ENCODE measurements at regions not wholly inside any gene's neighbourhood (a gene's known extent, or its start where the extent isn't known, plus 50 kb on each side); places are given as distances from the start of the nearest gene placed in this dataset.

GRCh38 chr1:82946096-82946605 lies 1052.8 kb downstream of the TTLL7 start:
- no peak for DNase-seq (ENCODE audit: low read depth)

GRCh38 chr1:82944822-82945221 lies 1054.1 kb downstream of the TTLL7 start:
- no peak for DNase-seq (ENCODE audit: low read depth)

DNA sequence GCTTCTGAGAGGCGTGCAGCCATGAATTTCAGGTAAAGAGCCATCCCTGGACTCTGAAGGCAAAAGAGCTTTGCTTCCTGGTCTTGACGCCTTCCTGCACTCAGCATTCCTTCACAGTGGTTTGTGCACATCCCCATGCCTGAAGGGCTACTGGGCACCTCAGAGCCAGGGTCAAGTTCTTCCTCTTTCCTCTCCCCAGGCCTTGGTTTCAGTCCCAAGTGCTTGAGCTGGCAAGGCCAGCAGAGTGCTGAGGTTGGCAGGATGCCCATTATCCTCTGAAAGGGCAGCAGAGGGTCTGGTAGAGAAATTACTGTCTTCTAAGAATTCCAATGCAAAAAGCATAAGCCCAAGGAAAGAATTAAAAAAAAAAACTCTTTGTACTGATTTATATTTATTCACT lies 1064.9 kb downstream of the TTLL7 start:
- no peak for DNase-seq (ENCODE audit: low read depth)

- DNase-seq (ENCODE audit: low read depth), result no peak
These were observed 1066.2 kb downstream of the TTLL7 start for GRCh38 chr1:82932727-82933126.

- no peak for DNase-seq (ENCODE audit: low read depth)
These were observed 1066.7 kb downstream of the TTLL7 start for GRCh38 chr1:82932207-82932606.

GRCh38 chr1:82931006-82931405 lies 1067.9 kb downstream of the TTLL7 start:
- DNase-seq (ENCODE audit: low read depth), result no peak

- DNase-seq (ENCODE audit: low read depth), result no peak
These were observed 1071.2 kb downstream of the TTLL7 start for GRCh38 chr1:82927753-82928152.

- DNase-seq (ENCODE audit: low read depth), result no peak
These were observed 1074.3 kb downstream of the TTLL7 start for GRCh38 chr1:82924666-82925065.

DNA sequence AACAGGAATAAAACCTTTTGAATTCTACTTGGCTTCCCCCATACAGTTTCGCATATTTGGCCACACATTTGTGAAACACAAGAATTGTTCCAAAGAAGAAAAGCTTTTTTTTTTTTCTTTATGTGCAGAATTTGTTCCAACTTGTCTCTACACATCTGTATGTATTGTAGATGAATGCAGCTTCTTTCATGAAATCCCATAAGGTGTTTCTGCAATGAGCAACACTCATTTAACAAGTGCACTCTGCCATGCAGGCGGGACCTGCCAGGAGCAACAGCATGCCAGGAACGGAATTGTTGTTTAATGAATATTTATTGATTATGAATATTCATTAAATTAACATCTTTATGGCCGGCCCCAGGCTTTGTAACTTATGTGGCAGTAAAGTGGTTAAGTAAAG lies 1075.0 kb downstream of the TTLL7 start:
- DNase-seq (ENCODE audit: low read depth), result no peak

GRCh38 chr1:82921759-82922158 lies 1077.2 kb downstream of the TTLL7 start:
- no peak for DNase-seq (ENCODE audit: low read depth)

DNA sequence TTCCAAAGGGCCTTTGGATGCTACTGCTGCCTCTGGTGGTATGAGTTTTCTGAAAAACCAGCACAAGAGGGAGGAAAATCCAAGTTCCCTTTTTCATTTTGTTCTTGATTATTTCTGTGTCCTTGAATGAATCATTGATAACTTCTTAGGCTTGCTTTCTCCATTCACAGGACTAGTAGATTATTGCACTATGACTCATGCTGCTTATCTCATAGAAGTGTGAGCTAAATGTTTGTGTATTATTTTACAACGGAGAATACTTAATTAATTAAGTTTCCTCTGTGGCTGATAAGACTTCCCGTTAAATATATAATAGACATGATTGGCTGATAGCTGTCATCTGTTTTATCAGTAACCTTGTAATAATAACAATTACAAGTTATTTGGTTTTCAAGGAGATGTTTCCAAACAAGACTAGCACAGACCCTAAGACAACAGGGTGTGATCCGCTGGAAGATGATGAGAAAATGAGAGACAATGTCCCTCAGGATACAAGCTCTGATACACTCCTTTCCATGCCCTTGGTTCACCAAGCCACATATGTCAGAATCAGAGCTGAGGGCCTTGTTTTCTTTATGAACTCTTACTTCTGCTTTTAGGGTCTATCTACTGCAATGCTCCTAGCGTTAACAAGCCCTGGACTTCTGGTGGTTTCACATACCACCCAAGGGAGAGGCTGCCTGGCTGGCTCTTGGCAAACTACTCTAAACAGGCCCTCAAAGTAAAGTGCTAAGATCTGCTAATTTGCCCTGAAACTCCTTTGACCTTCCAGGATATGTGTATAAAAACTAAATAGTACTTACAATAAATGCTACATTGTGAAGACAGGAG lies 1078.3 kb downstream of the TTLL7 start:
- DNase-seq (ENCODE audit: low read depth), result no peak

GRCh38 chr1:82919837-82920236 lies 1079.1 kb downstream of the TTLL7 start:
- DNase-seq (ENCODE audit: low read depth), result no peak

GRCh38 chr1:82907313-82907712 lies 1091.6 kb downstream of the TTLL7 start:
- no peak for DNase-seq (ENCODE audit: low read depth)

DNA sequence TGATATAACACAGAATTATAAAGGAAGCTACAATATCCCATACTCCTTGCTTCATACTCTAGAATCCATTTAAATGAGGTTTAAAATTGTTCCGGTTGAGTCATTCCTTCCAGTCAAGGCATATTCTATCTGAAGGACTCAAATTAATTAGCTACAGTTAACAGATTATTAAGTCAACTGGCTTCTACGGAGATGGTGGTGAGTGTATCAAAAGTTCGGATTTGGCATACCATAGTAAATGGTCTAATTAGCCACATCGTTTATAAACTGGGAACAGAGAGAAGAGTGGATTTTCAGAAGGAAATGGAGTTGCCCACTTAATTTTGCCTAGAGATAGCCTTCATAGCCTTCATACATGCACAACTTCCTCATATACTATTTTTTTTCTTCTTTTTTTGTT lies 1095.3 kb downstream of the TTLL7 start:
- DNase-seq (ENCODE audit: low read depth), result no peak

- no peak for DNase-seq (ENCODE audit: low read depth)
These were observed 1097.4 kb downstream of the TTLL7 start for GRCh38 chr1:82901561-82901960.

DNA sequence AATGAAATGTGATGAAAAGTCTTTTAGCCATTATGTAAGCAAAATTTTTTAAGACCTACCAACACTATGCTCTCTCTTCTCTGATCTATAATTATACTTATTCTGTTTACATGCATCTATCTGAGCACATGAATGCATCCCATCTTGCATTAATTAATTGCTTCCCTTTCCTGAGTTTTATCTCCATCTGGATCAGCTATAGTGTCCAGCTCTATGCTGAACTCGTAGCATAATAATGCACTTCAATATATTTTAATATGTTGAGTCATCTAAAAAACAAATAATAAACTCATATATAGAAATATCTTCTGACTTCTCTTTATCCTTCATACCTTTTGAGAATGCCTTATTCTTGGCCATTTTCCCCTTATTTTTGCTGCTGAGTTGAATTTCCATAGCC lies 1097.8 kb downstream of the TTLL7 start:
- DNase-seq (ENCODE audit: low read depth), result no peak

DNA sequence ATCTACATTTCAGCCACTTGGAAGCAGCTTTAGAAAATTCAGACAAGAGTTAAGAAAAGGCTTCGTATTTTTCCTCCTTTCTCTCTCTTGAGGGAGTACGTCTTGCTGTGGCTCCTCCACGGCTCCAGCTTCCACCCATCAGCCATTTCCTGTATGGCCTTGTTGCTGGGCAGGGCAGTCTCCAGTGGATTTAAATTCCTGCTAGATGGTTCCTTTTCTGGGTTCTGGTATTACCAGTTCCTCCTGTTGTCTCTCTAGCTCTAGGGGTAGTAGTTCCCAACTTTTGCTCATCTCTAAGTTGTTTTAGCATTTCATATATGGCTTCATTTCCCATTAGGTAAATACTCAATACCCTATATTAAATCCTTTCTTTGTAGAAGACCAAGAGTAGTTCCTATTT lies 1098.3 kb downstream of the ADGRL2 start:
- DNase-seq (ENCODE audit: low read depth), result no peak

DNA sequence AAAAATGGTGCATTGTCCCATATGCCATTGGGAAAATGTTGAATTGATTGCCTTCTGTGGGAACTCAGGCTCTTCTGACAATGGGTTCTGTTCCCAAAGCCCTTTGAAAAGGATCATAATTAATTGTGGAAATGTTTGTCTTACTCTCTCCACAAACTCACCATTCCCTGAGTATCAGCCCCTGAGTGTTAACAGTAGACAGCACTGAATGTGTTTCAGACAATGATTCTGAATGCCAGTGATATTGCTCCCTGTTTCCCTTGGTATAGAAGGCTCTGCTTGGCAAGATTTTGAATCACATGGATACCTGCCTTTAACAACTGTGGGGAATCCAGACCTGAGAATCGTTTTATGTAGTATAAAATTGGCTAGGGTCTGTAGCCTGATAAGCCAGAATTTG lies 1096.8 kb downstream of the ADGRL2 start:
- no peak for DNase-seq (ENCODE audit: low read depth)

- no peak for DNase-seq (ENCODE audit: low read depth)
These were observed 1095.3 kb downstream of the ADGRL2 start for GRCh38 chr1:82896036-82896435.

DNA sequence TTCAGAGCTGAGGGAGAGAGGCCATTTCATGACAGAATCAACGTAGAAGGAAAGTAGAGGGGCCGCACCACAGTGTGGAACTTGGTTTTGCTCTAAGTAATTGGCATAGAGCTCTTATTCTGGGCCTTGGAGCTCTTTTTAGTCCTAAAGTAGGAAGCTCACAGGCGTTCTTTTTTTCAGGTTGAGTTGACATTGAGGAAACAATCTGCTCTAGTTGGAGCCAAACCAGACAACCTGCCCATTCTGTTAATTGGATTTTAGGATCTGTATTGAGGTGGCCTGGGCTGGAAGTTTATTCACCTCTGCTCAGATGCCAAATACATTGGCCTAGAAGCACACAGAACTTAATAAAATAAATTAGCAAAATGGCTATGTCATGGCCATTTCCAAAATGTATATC lies 1093.9 kb downstream of the ADGRL2 start:
- no peak for DNase-seq (ENCODE audit: low read depth)

DNA sequence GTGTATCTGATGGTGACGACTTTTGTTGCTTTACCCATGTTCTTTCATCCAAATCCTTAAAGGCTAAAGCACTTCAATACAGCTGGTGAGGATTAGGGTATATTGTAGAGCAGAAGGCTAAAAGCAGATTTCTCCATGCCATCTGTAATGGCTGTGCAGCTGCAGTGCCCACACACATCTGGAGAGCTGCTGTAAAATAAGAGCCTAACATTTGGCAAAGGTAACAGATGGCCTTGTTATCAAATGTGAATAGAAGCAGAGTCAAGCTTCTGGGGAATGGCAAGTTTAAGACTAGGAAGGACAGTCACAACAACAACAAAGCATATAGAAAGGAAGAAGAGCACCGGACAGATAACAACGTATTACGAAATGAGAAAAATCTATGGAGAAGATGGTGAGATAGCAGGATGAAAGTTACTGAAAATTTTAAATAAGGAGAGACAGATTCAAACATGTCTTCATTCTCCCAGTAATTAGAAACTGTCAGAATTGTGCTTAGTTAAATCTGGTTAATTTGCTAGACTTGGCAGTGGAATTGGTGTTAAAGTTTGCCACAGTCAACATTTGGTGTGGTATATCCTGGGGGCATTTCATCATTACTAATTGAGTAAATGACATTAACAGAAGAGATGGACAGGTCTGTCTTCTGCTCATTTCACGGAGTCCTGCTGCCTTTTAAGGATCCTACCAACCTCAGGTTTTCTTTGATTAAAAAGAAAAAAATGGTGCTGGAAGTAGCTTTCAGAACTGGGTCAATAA lies 1093.2 kb downstream of the ADGRL2 start:
- no peak for DNase-seq (ENCODE audit: low read depth)

- DNase-seq (ENCODE audit: low read depth), result no peak
These were observed 1079.8 kb downstream of the ADGRL2 start for GRCh38 chr1:82880506-82880905.

DNA sequence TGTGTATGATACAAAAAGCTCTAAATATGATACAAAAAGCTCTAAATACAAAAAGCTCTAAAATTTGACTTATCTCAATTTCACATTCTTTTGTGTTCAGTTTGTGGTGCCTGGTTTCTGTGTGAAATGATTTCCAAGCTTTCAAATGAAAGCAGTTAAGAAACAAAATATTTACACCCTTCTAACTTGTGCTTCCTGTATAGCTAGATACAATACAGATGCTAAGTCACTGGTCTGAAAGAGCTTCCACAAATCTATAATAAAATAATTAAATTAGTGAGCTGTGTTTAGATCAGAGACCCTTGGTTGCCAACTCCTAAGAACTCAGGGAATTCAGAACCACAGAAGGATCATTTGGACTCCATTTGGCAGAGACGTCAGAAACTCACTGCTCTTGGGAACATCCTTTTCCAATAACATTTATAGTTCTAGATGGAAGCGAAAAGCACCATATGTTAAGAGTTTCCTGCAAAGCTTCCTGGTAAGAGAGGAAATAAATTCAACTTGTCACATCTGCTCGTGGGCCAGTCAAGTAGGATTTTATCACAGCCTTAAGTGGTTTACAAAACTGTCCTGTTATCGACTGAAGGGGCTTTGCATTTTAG lies 1079.1 kb downstream of the ADGRL2 start:
- no peak for DNase-seq (ENCODE audit: low read depth)

All from HS-27A (cell line).